Right atrium auricular region (tissue), 2 donors: ENCODE measurements at regions not wholly inside any gene's neighbourhood (a gene's known extent, or its start where the extent isn't known, plus 50 kb on each side); places are given as distances from the start of the nearest gene placed in this dataset.

Experiments
- DNase-seq: peaks from one replicate; pipeline ENCODE4 v3.0.0-alpha.2; 2019; ENCODE audit warnings: low spot score
- H3K27ac ChIP-seq, 2 donors: fragments of 200-600 bp; sonication (generic); 1 replicate in 1 of 2; 2 replicates in 1 of 2; pipeline ENCODE4 v1.5.1; 2016 to 2019
- H3K27me3 ChIP-seq, 2 donors: fragments of 200-600 bp; sonication (generic); one replicate each; pipeline versions ENCODE4 v1.5.1 to v1.6.0; 2017 to 2019
- H3K36me3 ChIP-seq: fragments of 200-600 bp; sonication (generic); one replicate; pipeline ENCODE4 v1.5.1; 2016
- H3K4me1 ChIP-seq, 2 donors: fragments of 200-600 bp; sonication (generic); one replicate each; pipeline versions ENCODE4 v1.5.1 to v1.6.0; 2017 to 2019
- H3K4me3 ChIP-seq, 2 donors: fragments of 200-600 bp; sonication (generic); 1 replicate in 1 of 2; 2 replicates in 1 of 2; pipeline ENCODE4 v1.5.1; 2017 to 2019; ENCODE audit warnings: mild to moderate bottlenecking in 1 of 2, moderate library complexity in 1 of 2
- H3K9me3 ChIP-seq, 2 donors: fragments of 200-600 bp; sonication (generic); one replicate each; pipeline ENCODE4 v1.5.1; 2019
- TF ChIP-seq, protein P1 (sequence below), 2 donors: fragments of 200-600 bp; sonication (generic); IDR thresholded peaks; one replicate each; pipeline ENCODE4 v1.5.1; 2019; ENCODE audit warnings: antibody characterized with exemption in 2 of 2

DNA sequence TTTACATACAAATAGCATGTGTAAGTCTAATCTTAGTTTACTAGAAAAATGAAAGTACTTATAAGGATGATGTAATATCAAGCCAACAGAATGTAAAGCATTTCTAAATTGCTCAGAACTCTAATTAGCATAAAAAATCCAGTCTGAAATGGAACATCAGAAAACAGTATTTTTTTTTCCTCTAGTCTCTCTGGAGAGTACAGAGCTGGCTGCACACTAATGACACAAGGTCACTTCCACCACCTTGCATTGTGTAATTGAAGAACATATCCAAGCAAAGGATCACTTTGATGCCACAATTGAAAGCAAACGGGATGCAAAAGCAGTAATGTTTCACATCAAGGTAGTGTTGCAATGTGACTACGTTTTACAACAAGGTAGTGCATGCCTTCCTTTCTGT is 548.0 kb upstream of the LUZP2 start:
- TF ChIP-seq, protein P1, sequence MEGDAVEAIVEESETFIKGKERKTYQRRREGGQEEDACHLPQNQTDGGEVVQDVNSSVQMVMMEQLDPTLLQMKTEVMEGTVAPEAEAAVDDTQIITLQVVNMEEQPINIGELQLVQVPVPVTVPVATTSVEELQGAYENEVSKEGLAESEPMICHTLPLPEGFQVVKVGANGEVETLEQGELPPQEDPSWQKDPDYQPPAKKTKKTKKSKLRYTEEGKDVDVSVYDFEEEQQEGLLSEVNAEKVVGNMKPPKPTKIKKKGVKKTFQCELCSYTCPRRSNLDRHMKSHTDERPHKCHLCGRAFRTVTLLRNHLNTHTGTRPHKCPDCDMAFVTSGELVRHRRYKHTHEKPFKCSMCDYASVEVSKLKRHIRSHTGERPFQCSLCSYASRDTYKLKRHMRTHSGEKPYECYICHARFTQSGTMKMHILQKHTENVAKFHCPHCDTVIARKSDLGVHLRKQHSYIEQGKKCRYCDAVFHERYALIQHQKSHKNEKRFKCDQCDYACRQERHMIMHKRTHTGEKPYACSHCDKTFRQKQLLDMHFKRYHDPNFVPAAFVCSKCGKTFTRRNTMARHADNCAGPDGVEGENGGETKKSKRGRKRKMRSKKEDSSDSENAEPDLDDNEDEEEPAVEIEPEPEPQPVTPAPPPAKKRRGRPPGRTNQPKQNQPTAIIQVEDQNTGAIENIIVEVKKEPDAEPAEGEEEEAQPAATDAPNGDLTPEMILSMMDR (IDR thresholded peaks at IDR 0.05): no peak
- H3K27ac ChIP-seq: no peak overlapping the region

DNA sequence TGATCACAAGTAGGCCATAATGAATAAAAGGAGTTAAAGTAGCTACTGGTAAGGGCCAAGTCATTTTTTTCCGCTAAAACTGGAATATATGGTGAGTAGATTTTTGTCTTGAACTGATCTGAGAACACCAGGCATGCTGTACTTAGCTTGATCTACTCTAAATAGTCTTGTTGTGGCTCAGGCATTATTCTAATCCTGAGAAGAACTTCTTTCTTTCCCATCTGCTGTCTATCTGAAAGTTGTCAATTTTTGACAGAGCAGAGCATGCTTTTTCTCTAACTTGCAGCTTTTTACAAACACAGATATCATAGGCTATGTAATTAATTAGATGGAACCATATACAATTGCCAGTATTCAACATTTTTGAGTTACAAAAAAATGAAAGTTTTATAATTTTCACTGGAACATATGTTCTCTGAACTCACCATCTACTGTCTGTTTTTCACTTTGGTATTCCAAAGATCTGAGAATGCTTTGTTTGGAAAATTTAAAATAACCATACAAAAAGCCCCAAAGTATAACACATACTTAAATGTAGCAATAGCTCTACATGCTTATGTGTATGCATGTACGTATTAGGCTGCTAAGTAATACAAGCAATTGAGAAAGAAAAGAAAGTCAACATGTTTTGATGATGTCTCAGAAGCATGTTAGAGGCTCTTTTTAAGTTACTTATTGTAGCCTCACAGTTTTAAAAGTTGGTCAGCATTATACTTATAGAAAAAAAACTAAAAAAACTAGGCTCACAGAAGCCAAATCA is 542.7 kb upstream of the LUZP2 start:
- Histone ChIP-seq H3K9me3 (no peaks in the 10 kb centered on the region), H3K4me3 (no peak overlapping the region), H3K27ac (no peak overlapping the region), H3K4me1 (no peaks in the 10 kb centered on the region), H3K36me3 (no peaks in the 10 kb centered on the region), H3K27me3 (no peaks in the 10 kb centered on the region)
- TF ChIP-seq, protein P1 (IDR thresholded peaks at IDR 0.05): no peak
- no peak for DNase-seq

More for the DNA sequence above, 548.0 kb upstream of the LUZP2 start:
- H3K4me3 ChIP-seq: no peak overlapping the region
- H3K9me3 ChIP-seq: no peaks in the 10 kb centered on the region
- DNase-seq: no peak
- no peaks in the 10 kb centered on the region for H3K4me1 ChIP-seq
- no peaks in the 10 kb centered on the region for H3K36me3 ChIP-seq
- H3K27me3 ChIP-seq: no peaks in the 10 kb centered on the region

DNA sequence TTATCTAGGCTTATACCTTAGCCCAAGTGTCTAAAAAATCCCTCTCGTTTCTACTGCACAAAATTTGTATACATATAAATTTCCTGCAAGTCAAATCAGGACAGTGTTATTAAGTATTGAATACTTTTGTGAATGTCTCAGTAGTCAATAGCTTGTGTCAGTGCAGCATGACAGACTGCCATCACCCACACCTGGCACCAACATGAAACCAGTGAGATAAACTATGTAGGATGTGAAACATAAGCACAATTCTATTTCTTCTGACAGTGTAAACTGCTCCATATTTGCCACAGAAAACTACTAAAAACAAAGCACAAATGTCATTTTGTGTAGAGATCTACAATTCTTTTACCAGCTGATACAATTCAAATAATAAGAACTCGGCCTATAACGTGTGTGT is 542.1 kb upstream of the LUZP2 start:
- Histone ChIP-seq H3K4me1 (no peaks in the 10 kb centered on the region), H3K27me3 (no peaks in the 10 kb centered on the region), H3K27ac (no peak overlapping the region), H3K9me3 (no peaks in the 10 kb centered on the region), H3K4me3 (no peak overlapping the region), H3K36me3 (no peaks in the 10 kb centered on the region)
- no peak for DNase-seq
- TF ChIP-seq, protein P1 (IDR thresholded peaks at IDR 0.05): no peak

DNA sequence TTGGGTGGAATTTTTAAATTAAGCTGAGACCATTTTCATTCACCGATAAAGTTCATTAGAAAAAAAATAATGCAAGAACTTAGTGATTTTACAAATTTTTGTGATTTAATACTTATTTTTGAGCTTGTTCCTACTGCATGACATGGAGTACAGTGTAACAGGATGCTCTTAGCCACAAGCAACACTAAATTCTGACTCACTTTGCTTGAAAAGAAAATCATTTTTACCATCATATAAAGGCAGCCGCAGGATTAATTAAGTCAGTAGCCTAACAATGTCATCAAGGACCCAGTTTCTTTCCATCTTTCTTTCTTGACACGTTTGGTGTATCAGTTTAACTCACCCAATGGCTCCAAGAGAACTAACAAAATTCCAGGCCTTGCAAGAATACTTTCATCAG is 540.3 kb upstream of the LUZP2 start:
- no peak overlapping the region for H3K27ac ChIP-seq
- DNase-seq: no peak
- TF ChIP-seq, protein P1 (IDR thresholded peaks at IDR 0.05): no peak
- no peak overlapping the region for H3K4me3 ChIP-seq
- H3K36me3 ChIP-seq: no peaks in the 10 kb centered on the region
- H3K27me3 ChIP-seq: no peaks in the 10 kb centered on the region
- H3K4me1 ChIP-seq: no peaks in the 10 kb centered on the region
- no peaks in the 10 kb centered on the region for H3K9me3 ChIP-seq

DNA sequence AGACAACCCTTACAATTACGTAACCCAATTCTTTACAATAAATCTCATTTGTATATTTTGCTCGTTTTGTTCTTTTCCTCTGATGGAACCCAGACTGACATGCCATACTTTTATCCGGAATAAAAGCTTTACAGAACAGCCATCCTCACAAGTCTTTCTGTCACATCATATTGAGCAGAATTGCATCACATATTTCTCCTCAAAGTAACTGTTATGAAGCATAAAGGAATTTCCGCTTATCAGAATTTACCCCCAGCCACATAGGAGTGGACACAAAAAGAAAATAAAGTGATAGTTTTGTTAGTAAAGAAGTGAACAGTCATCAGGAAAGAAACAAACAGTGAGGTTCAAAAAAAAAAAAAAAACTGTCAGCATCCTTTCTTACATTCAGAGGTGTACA is 539.5 kb upstream of the LUZP2 start:
- no peaks in the 10 kb centered on the region for H3K9me3 ChIP-seq

More for the DNA sequence above, 539.5 kb upstream of the LUZP2 start:
- no peaks in the 10 kb centered on the region for H3K36me3 ChIP-seq
- no peak for DNase-seq
- no peaks in the 10 kb centered on the region for H3K4me1 ChIP-seq
- no peak overlapping the region for H3K27ac ChIP-seq
- H3K27me3 ChIP-seq: no peaks in the 10 kb centered on the region
- no peak overlapping the region for H3K4me3 ChIP-seq
- TF ChIP-seq, protein P1 (IDR thresholded peaks at IDR 0.05): no peak
